ENCODE measurements at regions not wholly inside any gene's neighbourhood (a gene's known extent, or its start where the extent isn't known, plus 50 kb on each side); places are given as distances from the start of the nearest gene placed in this dataset.

DNA sequence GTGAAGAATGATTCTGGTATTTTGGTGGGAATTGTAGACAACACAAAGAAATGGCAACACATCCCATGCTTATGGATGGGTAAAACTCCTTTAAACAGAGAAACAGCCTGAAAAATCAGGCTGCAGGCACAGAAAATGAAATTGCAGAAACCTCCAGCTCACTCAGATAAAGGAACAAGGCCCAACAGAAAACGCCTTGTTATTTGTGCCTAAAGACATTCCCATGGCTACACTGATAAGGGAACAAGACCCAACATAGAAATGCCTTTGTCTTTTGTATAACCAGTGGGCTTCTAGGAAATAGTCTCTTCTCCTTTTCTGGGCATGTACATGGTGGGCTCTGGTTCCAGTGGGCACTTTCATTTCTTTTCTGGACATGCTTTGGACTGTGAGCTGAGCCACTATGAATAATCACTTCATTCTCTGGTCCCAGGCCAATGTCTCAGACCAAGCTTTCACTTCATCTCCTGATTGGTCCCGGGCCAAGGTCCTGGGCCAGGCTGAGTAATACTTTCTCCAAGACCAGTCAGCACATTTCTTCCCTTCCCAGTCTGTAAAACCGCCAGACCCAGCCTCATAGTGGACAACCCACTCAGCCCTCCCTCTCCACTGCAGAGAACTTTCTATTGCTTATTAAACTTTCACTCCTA is 160.5 kb downstream of the TBX22 start:
- no peak for DNase-seq (ENCODE audit: low spot score)
- in situ Hi-C loops (cut with MboI; ENCODE audit: low sequenced_read_pairs, unreplicated experiment), result no loop called here
- no peak for TF ChIP-seq CTCF (IDR thresholded peaks at IDR 0.05; ENCODE audit: borderline replicate concordance, control extremely low read depth, extremely low read depth, insufficient read depth, missing control alignments)

- peak; percentile 9 for TF ChIP-seq CTCF (IDR thresholded peaks at IDR 0.05; ENCODE audit: borderline replicate concordance, control extremely low read depth, extremely low read depth, insufficient read depth, missing control alignments)
- in situ Hi-C loops (cut with MboI; ENCODE audit: low sequenced_read_pairs, unreplicated experiment), result no loop called here
- DNase-seq (ENCODE audit: low spot score), result no peak
Measured at GRCh38 chrX:80181079-80181478, 166.5 kb downstream of the TBX22 start.

DNA sequence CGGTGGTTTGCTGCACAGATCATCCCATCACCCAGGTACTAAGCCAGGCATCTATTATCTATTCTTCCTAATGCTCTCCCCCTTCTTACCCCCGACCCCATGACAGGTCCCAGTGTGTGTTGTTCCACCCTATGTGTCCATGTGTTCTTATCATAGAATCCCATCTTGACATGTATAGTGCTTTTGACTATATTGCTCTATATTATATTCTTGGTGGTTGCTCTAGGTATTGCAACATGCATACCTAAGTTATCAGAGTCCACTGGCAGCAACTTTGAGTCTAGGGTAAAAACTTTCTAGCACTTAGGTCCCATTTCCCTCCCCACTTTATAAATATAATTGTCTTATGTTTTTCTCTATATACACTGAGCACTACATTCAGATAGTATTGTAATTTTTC is 170.3 kb downstream of the TBX22 start:
- in situ Hi-C loops (cut with MboI; ENCODE audit: low sequenced_read_pairs, unreplicated experiment), result no loop called here
- DNase-seq (ENCODE audit: low spot score), result no peak
- TF ChIP-seq CTCF (IDR thresholded peaks at IDR 0.05; ENCODE audit: borderline replicate concordance, control extremely low read depth, extremely low read depth, insufficient read depth, missing control alignments), result no peak

DNA sequence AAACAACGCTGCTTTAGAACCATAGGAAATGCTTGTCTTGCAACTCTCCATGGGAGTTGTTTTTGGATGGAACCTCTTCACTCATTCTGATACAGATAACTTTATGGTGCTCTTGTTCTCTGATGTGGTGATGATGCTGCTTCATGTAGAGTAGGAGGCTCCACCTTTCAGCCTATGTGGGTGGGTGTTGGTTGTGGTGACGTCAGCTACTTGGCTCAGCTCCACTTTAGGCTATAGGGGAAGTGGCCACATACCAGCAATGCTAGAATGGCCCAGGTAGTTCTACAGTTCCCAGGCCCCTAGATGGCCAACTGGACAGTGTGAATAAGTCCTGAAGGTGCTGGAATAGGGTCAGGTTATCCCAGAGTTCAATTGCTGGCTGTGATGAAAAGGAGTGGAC is 192.1 kb downstream of the TBX22 start:
- no peak for TF ChIP-seq CTCF (IDR thresholded peaks at IDR 0.05; ENCODE audit: borderline replicate concordance, control extremely low read depth, extremely low read depth, insufficient read depth, missing control alignments)
- in situ Hi-C loops (cut with MboI; ENCODE audit: low sequenced_read_pairs, unreplicated experiment), result no loop called here
- DNase-seq (ENCODE audit: low spot score), result no peak

- TF ChIP-seq CTCF (IDR thresholded peaks at IDR 0.05; ENCODE audit: borderline replicate concordance, control extremely low read depth, extremely low read depth, insufficient read depth, missing control alignments), result no peak
- DNase-seq (ENCODE audit: low spot score), result no peak
- in situ Hi-C loops (cut with MboI; ENCODE audit: low sequenced_read_pairs, unreplicated experiment), result no loop called here
Measured at GRCh38 chrX:80207327-80207726, 192.8 kb downstream of the TBX22 start.

GRCh38 chrX:80216086-80216485 is 201.5 kb downstream of the TBX22 start:
- DNase-seq (ENCODE audit: low spot score), result no peak
- in situ Hi-C loops (cut with MboI; ENCODE audit: low sequenced_read_pairs, unreplicated experiment), result no loop called here
- TF ChIP-seq CTCF (IDR thresholded peaks at IDR 0.05; ENCODE audit: borderline replicate concordance, control extremely low read depth, extremely low read depth, insufficient read depth, missing control alignments), result no peak
